Femur (tissue), 1 donor: ENCODE measurements at regions not wholly inside any gene's neighbourhood (a gene's known extent, or its start where the extent isn't known, plus 50 kb on each side); places are given as distances from the start of the nearest gene placed in this dataset.
"Not testable (repeated sequence)": the region's sequence is repeated elsewhere in the genome, so short reads cannot be mapped to it uniquely, and the experiment has no call there.

Experiments
- DNase-seq: peaks from one replicate; pipeline ENCODE4 v3.0.0-alpha.2; 2017

- DNase-seq = no peak
These were observed 243.3 kb upstream of the FOXK1 start for GRCh38 chr7:4438723-4439245.

GRCh38 chr7:4439444-4439843 lies 242.7 kb upstream of the FOXK1 start:
- DNase-seq = no peak

DNA sequence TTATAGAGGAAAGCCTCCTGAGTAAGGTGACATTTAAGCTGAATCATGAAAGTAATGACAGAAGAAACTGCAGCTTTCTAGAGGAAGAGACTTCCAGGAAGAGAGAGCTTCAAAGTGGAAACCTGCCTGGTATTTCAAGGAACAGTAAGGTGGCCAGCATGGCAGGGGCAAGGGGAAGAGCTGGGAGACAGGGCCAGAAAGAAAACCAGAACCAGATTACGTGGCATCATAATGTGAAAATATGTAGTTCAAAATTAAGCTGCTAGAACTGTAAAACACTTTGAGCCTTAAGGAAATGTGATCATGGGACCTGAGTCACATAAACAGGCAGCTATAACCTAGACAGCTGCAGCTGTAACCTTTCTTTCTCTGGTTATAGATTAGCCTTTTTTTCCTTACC lies 238.0 kb upstream of the FOXK1 start:
- no peak for DNase-seq

GRCh38 chr7:4445777-4446176 lies 236.3 kb upstream of the FOXK1 start:
- DNase-seq = no peak

DNA sequence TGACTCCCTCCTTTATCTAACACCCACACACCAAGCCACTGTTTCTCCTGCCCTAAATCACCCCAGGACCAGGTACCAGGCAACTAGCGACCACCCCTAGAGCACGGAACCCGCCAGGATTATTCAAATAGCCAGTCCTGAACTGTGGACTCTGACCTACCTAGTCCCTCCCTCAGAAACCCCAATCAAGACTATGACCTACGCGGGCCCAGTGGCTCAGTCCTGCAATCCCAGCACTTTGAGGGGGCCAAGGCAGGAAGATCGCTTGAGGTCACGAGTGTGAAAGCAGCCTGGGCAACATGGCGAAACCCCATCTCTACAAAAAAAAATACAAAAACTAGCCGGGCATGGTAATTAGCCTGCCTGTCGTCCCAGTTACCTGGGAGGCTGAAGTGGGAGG lies 232.8 kb upstream of the FOXK1 start:
- no peak for DNase-seq

DNA sequence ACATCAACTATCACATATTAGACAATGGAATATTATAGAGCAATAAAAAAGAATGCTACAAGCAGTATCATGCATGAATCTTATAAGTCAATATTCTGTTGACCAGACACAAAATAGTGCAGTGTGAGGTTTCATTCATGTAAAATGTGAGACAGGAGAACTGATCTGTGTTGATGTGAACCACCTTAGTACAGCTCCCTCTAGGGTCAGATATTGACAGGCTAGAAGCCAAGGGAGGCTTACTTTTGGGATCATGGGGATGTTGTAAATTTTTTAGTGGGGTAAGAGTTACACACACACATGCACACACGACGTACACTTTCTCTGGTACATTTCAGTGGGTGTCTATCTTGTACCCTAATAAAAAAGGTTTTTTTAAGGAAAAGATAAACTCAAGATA lies 231.6 kb upstream of the FOXK1 start:
- no peak for DNase-seq

DNA sequence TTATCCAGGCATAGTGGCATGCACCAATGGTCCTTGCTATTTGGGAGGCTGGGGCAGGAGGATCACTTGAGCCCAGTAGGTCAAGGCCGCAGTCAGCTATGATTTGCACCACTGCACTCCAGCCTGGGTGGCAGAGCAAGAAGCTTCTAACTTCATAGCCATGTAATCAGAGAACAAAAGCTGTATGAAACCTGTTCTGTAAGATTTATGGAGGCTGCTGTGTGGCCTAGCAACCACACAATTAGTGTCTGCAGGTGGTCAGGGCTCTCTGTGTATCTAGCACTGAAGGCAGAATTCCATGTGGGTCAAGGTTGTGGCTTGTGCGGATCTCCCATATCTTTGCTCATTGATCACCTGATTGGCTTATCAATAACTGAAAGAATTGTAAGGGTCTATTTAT lies 221.5 kb upstream of the FOXK1 start:
- no peak for DNase-seq

DNA sequence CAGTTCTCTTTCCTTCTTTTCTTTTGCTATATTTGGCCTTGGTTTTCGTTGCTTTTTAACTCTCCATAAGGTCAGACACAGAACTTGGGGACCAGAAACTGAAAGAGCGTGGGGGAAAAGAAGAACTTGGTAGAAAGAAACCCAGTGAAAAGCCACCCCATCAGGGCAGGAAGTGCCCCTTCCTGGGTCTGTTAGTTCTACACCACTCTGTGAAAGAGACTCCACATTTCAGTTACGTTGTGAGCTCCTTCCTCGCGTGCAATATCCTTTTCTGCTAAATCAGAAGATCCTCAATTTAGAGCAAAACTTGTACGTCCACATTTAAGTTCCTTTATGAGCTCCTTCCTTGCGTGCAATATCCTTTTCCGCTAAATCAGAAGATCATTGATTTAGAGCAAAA lies 220.6 kb upstream of the FOXK1 start:
- DNase-seq = no peak

DNA sequence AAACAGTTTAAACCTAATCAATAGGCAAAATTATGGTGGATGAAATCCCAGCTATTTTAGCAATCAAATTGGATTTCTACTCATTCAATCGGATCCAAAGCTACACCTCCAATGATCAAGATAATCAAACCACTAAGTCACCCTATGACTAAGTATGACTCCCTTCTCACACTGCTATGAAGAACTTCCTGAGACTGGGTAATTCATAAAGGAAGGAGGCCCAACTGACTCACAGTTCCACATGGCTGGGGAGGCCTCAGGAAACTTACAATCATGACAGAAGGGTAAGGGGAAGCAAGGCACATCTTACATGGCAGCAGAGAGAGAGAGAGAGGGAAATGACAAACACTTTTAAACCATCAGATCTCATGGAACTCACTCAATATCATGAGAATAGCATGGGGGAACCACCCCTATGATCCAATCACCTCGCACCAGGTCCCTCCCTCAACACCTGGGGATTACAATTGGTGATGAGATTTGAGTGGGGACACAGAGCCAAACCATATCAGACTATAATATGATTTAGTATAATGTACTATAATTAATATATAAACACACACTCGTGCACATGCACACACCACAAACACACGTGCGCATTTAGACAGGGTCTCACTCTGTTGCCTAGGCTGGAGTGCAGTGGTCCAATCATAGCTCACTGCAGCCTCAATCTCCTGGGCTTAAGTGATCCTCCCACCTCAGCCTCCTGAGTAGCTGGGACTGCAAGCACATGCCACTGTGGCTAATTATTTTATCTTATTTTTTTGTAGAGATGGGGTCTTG lies 213.6 kb upstream of the FOXK1 start:
- no peak for DNase-seq

DNA sequence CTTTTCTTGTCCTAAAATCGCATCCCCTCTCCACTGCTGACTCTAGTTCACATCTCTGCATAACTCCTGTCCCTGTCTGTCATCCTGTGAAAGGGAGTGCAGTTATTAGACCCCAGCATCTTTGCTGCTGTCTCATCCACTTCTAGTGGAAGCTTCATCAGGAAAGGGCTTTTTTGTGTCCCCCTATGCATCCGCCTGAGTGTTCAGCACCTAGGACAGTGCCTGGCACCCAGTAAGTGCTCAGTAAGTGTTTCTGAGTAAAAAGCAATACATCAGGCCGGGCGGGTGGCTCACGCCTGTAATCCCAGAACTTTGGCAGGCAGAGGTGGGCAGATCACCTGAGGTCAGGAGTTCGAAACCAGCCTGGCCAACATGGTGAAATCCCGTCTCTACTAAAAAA lies 211.8 kb upstream of the FOXK1 start:
- no peak for DNase-seq

DNA sequence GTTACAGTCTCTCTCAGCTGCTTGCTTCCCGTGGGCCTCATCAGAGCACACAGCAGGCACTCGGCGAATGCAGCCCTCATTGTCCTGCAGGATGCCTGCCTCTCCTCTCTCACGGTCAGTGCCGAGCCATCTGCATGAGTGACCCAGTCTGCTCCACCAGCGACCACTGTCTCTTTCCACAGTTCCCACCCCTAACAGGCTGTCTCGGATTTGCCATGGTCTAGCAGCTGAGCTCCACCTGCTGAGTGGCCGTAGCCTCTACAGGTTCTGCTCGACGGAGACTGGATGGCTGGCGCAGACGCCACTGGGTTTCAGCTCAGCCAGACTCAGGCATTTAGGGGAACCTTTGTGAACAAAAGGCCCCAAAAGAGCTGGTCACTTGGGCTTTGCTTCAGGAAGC lies 209.4 kb upstream of the FOXK1 start:
- no peak for DNase-seq

- no peak for DNase-seq
These were observed 202.6 kb upstream of the FOXK1 start for GRCh38 chr7:4479367-4480039.

DNA sequence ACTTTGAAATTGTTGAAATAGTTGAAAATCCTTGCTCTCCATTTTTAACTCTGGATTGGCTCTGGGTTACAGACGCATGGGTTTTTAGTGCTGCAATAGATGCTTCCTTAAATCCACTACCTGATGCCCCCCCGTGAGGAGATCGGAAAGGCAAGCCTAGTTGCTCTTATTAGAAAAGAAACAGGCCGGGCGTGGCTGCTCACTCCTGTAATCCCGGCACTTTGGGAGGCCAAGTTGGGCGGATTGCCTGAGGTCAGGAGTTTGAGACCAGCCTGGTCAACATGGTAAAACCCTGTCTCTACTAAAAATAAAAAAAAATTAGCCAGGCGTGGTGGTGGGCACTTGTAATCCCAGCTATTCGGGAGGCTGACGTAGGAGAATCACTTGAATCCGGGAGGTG lies 202.0 kb upstream of the FOXK1 start:
- not testable (repeated sequence) for DNase-seq

DNA sequence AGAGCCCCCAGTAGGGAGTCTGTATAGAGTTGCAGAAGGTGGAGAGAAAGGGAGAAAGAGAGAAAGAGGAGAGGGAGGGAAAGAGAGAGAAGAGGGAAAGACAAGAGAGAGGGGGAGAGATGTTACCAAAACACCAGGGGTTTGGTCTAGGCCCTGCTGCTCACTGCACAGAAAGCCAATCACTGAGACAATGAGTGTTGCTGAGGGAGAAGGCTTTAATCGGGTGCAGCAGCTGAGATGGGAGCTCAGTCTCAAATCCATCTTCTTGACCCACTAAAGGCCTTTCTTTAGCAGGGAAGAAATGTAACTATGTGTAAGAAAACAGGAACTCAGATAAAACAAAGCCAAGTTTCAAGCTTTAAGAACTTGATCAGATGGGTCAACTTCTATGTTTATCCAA lies 198.2 kb upstream of the FOXK1 start:
- DNase-seq = no peak

DNA sequence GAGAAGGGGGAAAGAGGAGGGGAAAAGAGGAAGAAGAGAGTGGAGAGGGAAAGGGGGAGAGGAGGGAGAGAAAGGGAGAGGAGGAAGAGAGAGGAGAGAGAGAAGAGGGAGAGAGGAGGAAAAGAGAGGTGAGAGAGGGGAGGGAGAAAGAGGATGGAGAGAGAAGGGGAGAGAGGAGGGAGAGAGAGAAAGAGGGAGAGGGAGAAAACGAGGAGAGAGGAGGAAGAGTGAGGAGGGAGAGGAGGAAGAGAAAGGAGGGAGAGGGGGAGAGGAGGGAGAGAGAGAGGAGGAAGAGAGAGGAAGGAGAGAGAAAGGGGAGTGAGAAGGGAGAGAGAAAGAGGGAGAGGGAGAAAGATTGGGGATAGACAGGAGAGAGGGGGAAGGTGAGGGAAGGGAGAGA lies 197.6 kb upstream of the FOXK1 start:
- DNase-seq = no peak

DNA sequence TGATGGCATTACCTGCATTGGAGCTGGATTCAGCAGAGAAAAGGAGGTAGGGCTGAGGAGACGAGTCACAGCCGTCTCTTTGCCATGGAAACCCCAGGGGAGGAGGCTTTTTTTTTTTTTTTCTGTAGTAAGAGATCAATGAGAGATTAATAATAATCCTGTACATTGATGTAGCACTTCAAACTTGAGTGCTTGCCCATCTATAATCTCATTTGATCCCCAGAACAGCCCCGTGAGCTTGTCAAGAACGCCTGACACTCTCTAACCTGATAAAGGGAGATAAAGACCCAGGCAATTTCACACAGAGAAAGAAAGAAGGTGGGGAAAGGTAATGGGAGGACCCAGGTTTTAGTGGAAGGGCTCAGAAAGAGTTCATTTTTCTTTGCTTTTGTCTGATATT lies 195.2 kb upstream of the FOXK1 start:
- no peak for DNase-seq

- DNase-seq = not testable (repeated sequence)
These were observed 185.2 kb upstream of the FOXK1 start for GRCh38 chr7:4496911-4497310.

DNA sequence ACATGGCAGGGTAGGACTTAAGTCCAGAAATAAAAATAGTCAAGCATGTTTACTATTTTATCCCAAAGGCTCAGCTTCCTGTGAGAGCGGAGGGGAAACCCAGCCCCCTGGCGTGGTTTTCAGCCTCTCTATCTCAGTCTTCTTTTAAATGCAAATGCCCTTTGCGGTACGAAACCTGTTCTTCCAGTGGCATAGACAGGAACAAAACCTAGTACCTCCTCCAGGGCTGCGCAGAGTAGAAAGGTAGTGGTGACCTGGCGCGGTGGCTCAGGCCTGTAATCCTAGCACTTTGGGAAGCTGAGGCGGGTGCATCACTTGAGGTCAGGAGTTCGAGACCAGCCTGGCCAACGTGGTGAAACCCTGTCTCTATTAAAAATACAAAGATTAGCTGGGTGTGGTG lies 181.3 kb upstream of the FOXK1 start:
- no peak for DNase-seq

- DNase-seq = not testable (repeated sequence)
These were observed 174.2 kb upstream of the FOXK1 start for GRCh38 chr7:4507886-4508285.

DNA sequence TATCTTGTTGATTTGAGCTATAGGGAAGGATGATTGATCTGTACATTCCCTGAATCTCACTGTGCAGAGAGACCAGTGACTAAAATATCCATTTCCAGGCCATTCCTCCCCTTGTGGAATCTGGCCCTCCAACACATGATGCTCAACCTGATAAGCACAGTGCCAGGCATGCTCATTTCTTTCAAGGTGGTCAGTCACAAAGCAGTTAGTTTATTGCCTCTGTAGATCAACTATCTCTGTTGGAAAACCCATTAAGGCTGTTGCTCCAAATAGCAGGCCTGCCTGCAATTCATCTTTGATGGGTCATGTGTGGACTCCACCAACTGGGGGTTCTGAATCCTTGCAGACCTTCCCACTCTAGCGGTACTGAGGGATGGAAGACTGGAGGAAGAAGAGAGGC lies 168.6 kb upstream of the FOXK1 start:
- no peak for DNase-seq

DNA sequence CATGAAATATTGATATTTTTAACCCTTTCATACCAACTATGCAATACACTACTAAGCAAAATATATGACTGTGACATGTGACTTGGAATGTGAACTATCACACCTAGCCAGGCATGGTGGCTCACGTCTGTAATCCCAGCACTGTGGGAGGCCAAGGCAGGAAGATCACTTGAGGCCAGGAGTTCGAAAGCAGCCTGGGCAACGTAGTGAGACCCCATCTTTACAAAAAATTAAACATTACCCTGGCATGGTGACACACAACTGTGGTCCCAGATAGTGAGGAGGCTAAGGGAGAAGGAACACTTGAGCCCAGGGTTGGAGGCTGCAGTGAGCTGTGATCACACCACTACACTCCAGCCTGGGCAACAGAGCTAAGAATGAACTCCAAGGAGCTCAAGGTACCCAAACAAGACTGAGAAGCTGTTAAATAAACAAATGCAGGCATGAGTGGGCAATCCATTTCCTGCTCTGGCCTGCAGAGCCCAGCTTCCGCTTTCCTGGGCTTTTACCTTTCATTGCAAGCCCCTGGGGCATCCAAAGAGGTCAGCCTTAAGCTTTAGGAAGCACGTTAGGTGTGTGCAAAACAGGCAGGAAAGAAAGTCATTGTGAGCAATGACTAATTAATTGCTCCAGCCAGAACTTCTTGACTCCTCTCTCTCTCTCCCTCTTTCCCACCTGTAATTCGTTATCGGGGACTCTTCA lies 162.1 kb upstream of the FOXK1 start:
- no peak for DNase-seq

DNA sequence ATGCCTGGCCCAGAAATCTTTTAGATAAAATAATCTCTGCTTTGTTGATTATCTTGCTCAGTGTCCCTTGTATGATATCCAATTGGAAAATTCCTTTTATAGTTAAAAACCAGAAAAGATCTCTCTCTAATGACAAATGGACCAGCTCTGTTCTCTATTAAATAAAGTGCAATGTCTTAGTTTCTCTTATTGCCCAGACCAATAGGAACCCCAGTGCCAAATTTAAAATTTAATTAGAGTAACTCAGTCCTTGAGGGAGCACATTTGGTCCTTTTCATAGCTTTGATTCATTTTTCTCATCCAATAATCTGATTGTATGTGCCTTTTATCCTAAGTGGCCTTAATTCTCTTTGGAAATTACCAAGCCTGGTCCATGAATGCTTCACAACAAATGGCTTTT lies 158.9 kb upstream of the FOXK1 start:
- DNase-seq = no peak

- no peak for DNase-seq
These were observed 158.2 kb upstream of the FOXK1 start for GRCh38 chr7:4523873-4524272.

GRCh38 chr7:4525884-4526283 lies 156.2 kb upstream of the FOXK1 start:
- DNase-seq = no peak
